GM19351 (cell line): ENCODE measurements at regions not wholly inside any gene's neighbourhood (a gene's known extent, or its start where the extent isn't known, plus 50 kb on each side); places are given as distances from the start of the nearest gene placed in this dataset.
"Not testable (repeated sequence)": the region's sequence is repeated elsewhere in the genome, so short reads cannot be mapped to it uniquely, and the experiment has no call there.

Experiments used
- ATAC-seq: cut with Tn5 transposase; IDR thresholded peaks from one replicate; pipeline ENCODE4 v1.9.1; 2021; ENCODE audit warnings: mild to moderate bottlenecking, moderate library complexity; ENCODE audit not compliant: unreplicated experiment

- ATAC-seq: no peak
Observed at GRCh38 chr12:47610686-47611252, 95.1 kb downstream of the RPAP3 start.

GRCh38 chr12:47609806-47610205 is 96.0 kb downstream of the RPAP3 start:
- ATAC-seq: no peak

- ATAC-seq: not testable (repeated sequence)
Observed at GRCh38 chr12:47608671-47609070, 97.2 kb downstream of the RPAP3 start.

- ATAC-seq: no peak
Observed at GRCh38 chr12:47604221-47604873, 101.5 kb downstream of the RPAP3 start.

DNA sequence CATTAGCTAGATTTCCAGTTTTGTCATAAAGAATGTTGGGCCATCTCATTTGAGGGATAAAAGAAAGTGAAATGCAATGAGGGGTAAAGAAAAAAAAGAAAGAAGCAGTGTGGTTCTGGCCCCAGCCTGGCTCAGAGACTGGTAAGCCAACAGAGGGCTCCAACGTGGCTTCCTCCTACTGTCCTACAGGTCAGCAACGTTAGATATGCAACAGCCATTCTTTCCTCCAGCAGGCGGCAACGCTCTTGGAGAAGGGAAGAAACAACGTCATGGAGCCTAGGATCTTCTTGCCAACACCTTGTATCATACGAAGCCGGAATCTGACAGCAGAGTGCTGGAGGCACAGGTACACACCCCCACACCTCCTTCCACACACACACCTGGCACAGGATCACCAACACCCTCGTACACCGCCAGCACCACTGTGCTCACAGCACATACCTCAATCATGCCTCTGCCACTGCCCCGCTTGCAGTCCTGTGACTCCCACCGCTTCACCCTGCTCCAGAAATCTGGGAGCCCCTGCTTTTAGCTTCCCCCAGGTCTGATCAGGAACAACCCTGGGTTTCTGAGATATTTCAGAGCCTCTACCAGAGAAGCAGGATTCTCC is 102.8 kb downstream of the RPAP3 start:
- no peak for ATAC-seq

GRCh38 chr12:47602325-47602724 is 103.5 kb downstream of the RPAP3 start:
- no peak for ATAC-seq

GRCh38 chr12:47601071-47601470 is 104.8 kb downstream of the RPAP3 start:
- no peak for ATAC-seq

DNA sequence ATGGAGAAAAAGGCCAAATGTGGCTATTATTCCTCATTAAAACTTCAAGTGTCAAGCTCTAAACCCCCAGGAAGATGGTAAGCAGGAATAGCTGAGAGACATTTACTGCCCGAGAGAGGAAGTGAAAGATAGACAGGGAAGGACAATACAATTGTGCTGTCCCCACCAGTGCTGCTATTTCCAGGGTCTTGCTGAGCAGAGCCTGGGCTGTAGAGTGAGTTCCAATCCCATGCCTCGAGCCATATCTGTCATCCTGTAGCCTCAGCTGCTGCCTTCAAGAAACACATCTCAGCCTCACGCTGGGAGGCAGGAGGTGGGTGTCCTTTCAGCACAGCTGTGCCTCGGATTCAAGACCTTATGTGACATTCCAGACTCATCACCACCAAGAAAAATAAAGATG is 114.0 kb downstream of the RPAP3 start:
- ATAC-seq: no peak

DNA sequence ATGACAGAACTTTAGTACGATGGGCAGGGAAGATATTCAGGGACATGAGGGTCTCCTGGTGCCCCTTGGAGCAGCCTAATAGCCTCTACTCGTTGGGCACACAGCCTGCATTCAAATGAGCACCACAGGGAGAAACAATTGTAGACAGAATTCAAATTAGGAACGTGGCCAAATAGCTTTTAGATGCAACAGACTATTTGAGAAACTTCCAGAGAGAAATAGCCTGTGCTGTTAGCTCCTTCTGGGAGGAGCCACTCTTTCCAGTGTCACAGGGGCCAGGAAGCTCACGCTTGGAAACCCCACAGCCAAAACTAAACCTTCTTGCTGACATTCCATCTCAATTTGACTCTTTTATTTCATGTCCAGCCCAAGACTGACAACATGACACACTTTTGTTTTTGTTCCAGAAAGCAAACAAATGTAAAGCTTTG is 114.5 kb downstream of the RPAP3 start:
- no peak for ATAC-seq

DNA sequence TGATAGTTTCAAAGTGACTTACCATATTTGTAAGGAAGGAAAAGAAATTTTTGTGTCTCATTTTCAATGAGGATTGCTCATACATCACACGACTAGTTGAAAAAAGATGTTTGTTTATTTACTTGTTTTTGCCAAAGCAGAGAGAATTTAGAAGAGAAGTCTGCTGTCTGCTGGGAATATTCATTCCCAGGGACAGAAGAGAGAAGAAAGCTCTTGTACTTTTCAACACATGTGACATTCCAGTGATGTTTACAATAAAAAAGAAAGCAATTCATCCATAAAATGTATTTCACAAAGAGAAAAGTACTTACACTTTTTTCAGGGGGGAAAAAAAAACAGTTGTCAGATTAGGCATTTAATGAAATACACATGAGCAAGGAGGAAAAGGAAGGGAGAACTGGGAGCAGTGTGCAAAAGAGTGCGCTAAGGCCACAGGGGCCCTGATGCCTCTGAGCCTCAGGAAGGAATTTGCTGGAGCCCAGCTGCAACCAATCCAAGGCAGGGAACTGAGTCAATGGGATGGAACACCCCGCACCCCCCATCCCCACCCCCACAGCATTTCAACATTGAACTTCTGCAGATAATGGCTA is 115.0 kb downstream of the RPAP3 start:
- no peak for ATAC-seq

DNA sequence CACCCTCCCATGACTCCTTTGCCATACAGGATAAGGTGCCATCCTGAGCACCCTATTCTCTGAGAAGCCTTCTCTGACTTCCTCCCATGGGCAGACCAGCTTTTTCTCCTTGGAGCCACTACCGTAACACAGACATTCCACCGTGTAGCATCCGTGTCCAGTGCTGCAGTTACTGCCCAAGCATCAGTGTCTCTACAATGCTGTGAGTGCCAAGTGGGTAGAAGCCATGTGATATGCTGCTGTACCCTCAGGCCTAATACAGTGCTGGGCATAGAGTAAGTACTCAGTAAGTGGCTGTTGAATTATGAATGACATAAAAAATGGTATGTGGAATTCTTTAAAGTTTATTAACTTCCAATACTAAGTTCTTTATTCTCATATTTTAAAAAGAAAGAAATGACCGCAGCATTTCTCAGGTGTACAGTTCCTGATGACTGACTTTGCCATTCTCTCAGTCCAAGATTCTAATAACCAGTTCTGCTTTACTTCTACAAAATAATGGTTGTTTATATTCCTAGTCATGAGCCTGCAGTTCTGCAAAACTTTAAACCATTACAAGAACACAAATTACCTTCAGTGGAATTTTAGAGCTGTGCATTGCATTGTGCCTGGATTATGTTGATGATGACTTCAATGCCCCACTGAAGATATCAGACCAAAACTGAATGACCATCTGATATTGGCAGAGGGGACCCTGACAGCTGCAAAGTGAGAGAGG is 118.7 kb downstream of the RPAP3 start:
- ATAC-seq: no peak

GRCh38 chr12:47585507-47585906 is 120.3 kb downstream of the RPAP3 start:
- ATAC-seq: no peak

DNA sequence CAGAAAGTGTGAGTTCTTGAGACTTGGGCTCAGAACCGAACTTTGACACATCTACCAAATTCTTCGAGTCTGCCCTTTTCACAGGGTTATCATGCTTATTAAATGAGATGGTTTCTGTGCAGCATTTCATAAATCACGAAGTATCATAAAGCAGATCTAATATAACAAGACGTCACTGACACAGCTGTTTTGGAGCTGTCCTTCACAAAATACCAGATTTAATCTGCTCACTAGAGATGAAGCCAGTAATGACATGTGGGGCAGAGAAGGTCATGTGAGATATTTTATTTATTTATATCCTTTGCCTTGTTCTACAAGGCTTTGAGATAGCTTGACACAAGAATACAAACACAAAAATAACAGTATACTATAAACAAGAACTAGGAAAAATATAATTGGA is 127.0 kb downstream of the RPAP3 start:
- ATAC-seq: no peak

DNA sequence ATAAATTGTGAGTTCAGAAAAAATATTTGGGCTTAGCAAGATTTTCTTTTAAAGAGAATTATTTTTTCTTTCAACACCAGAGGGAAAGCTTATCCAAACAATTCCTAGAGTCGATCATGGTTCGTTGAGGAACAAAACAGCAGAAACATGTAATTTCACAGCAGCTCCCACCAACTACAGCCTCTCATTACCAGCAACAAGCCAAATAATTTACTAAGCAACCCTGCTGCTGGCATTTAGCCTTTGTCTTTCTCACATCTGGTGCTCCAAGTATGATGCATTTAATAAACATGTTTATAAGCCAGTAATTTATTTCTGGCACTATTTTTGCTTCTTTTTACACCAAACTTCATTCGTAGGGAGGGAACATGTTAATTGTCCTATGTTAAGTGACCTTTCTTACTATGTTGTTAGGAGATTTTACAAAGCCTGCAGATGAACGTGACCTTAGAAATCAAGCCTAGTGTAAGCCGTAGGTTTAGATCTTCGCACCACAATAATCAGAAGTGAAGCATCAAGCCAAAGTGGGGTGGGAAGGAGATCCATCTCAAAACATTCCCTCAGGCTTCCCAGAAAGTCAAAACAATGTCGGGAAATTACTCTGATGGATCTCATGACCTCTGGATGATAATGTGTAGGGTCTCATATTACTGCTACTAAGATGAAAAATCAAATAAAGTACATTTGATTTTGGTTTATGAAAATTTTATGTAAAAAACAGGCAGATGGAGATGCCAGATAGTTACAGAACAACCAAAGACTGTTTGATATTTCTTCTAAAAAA is 128.4 kb downstream of the RPAP3 start:
- ATAC-seq: no peak

GRCh38 chr12:47576289-47576945 is 129.4 kb downstream of the RPAP3 start:
- no peak for ATAC-seq

DNA sequence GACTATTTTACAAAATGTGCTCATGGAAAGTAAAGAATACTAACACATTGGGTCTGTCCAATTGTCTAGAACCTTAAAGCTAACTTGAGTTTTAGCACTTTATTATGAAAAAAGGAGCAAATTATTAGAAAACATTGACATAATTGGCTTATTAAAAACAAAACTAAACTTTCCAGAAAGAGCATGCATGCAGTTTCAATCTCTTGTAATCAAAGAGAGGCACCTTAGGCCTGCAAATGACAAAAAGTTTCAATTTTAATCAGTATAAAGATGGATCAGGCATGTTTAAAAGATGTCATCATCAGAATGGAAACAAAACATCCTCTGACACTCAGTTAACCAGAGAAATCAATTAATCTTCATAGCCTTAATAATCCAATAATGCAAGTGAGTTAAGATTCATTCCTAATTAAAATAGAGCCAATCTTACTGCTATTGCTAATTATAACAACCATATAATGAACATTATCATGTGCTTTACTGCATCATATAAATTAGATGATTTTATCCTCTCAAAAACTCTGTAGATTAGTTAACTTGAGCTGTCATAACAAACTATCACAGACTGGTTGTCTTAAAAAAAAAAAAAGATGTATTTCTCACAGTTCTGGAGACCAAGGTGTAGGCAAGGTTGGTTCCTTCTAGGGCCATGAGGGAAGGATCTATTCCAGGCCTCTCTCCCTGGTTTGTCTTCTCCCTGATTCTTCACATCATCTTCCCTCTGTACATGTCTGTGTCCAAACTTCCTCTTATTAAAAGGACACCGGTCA is 131.4 kb downstream of the RPAP3 start:
- peak; percentile 40 for ATAC-seq

- ATAC-seq: no peak
Observed at GRCh38 chr12:47573146-47573659, 132.6 kb downstream of the RPAP3 start.

GRCh38 chr12:47570151-47570550 is 135.7 kb downstream of the RPAP3 start:
- ATAC-seq: no peak

- ATAC-seq: no peak
Observed at GRCh38 chr12:47562201-47562600, 143.6 kb downstream of the RPAP3 start.
